Uterus (tissue), 2 donors: ENCODE measurements at regions not wholly inside any gene's neighbourhood (a gene's known extent, or its start where the extent isn't known, plus 50 kb on each side); places are given as distances from the start of the nearest gene placed in this dataset.

Source experiments
- CTCF ChIP-seq, 4 experiments: fragments of 200-600 bp in 2 of 4; fragments of 450-650 bp in 2 of 4; sonication (generic) in 2 of 4; IDR thresholded peaks; one replicate each; pipeline ENCODE4 v1.5.1; 2016 to 2019; ENCODE audit warnings: antibody characterized with exemption in 4 of 4, mild to moderate bottlenecking in 2 of 4, moderate library complexity in 1 of 4
- POLR2A ChIP-seq, 2 donors: fragments of 450-650 bp; IDR thresholded peaks; one replicate each; pipeline ENCODE4 v1.6.1; 2016; ENCODE audit warnings: antibody characterized with exemption in 2 of 2, mild to moderate bottlenecking in 1 of 2, moderate library complexity in 1 of 2

- no peak for TF ChIP-seq CTCF (IDR thresholded peaks at IDR 0.05)
- no peak for TF ChIP-seq POLR2A (IDR thresholded peaks at IDR 0.05)
These were observed 58.3 kb upstream of the CSNK1A1L start for GRCh38 chr13:37163641-37164265.
